Epithelial cell of proximal tubule (primary cell): ENCODE measurements at regions not wholly inside any gene's neighbourhood (a gene's known extent, or its start where the extent isn't known, plus 50 kb on each side); places are given as distances from the start of the nearest gene placed in this dataset.
"Not testable (repeated sequence)": the region's sequence is repeated elsewhere in the genome, so short reads cannot be mapped to it uniquely, and the experiment has no call there.

Experiments used
- DNase-seq: peaks from one replicate; pipeline ENCODE4 v3.0.0-alpha.2; 2011; ENCODE audit warnings: low read depth
- H3K4me3 ChIP-seq: 2 replicates; pipeline ENCODE4 v1.5.1; 2011; ENCODE audit warnings: low read depth, mild to moderate bottlenecking, low read length
- TF ChIP-seq, protein P1 (sequence below): conservative IDR thresholded peaks from 2 replicates; pipeline ENCODE4 v1.5.1; 2012; ENCODE audit warnings: low read depth, mild to moderate bottlenecking, low read length

DNA sequence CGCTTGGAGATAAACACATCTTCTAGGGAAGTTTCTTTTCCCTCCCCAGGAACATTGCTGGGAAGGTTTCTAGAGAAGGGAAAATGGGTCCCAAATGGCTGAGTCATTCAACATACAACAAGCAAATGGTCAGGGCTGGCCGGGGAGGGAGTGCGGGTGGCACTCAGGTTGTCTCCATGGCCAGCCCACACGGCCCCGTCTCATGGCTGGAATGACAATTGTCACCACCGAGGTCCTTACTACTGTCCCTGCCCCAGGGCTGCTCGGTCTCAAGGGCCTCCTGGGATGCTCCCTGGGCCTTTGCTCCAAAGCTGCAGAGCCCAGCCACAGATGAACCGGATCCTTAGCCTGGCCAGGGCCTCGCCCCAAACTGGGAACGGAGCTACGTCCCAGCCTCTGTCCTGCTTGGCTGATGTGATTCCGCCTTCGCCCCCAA, 121.9 kb downstream of the FGF18 start:
- no peak overlapping the region for H3K4me3 ChIP-seq
- TF ChIP-seq, protein P1, sequence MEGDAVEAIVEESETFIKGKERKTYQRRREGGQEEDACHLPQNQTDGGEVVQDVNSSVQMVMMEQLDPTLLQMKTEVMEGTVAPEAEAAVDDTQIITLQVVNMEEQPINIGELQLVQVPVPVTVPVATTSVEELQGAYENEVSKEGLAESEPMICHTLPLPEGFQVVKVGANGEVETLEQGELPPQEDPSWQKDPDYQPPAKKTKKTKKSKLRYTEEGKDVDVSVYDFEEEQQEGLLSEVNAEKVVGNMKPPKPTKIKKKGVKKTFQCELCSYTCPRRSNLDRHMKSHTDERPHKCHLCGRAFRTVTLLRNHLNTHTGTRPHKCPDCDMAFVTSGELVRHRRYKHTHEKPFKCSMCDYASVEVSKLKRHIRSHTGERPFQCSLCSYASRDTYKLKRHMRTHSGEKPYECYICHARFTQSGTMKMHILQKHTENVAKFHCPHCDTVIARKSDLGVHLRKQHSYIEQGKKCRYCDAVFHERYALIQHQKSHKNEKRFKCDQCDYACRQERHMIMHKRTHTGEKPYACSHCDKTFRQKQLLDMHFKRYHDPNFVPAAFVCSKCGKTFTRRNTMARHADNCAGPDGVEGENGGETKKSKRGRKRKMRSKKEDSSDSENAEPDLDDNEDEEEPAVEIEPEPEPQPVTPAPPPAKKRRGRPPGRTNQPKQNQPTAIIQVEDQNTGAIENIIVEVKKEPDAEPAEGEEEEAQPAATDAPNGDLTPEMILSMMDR, result no peak
- DNase-seq, result no peak

GRCh38 chr5:171542525-171543140, 123.2 kb downstream of the FGF18 start:
- no peak overlapping the region for H3K4me3 ChIP-seq
- DNase-seq, result no peak
- TF ChIP-seq, protein P1, result no peak

DNA sequence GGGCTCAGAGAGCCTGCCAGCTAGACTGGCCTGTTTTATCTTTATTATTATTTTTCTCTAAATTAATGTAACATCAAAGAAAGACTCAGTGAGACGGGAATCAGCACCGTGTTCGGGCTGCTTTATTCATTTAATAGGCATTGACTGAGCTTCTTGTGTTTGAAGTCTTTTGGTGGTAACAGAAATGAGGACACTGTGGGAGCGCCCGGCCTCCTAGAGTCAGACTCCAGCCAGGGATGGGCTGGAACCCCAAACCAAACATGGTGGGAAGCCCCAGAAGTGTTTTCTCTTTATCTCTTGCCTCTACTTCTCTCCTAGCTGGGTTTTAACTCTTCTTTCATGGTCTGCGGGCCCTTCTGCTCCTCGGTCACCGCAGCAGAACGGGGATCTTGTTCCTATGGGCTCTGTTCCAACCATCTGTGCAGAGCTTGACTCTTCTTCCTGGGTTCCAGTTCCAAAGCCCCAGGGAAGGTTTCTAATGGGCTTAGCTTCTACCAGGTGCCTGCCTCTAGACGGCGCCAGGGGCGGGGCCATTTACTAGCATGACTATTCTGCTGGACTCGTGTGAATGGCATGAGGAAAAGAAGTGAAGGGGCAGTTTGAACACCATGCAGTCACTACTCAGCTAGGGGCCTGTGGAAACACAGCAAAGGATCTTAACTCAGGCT, 123.8 kb downstream of the FGF18 start:
- DNase-seq, result no peak
- H3K4me3 ChIP-seq, result no peak overlapping the region
- TF ChIP-seq, protein P1, result no peak

GRCh38 chr5:171544913-171545765, 125.7 kb downstream of the FGF18 start:
- no peak overlapping the region for H3K4me3 ChIP-seq
- TF ChIP-seq, protein P1, result no peak
- DNase-seq, result no peak

DNA sequence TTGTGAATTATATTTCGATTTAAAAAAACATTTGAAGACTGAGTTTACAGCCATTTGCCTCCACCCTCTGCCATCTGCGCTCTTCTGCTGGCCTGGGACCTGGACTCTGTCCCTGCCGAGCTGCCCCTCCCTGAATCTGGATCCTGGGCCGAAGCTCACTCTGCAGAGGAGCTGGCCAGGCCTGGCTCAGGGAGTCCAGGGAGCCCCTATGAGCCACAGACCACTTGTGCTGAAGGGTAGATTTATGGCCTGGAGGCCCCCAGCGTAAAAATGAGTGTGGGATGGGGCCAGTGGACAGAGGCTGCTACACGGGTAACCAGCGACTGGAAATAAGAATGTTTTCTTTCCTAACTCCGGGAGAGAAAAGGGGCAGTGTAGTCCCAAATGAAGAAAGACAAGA, 129.8 kb downstream of the FGF18 start:
- TF ChIP-seq, protein P1, result no peak
- no peak for DNase-seq
- no peak overlapping the region for H3K4me3 ChIP-seq

- DNase-seq, H3K4me3 ChIP-seq: not testable (repeated sequence)
Measured at GRCh38 chr5:171553817-171554216, 134.4 kb downstream of the FGF18 start.

GRCh38 chr5:171555160-171555559, 135.7 kb downstream of the FGF18 start:
- no peak overlapping the region for H3K4me3 ChIP-seq
- no peak for DNase-seq
- TF ChIP-seq, protein P1, result no peak
